NCI-H774 (cell line): ENCODE measurements at regions not wholly inside any gene's neighbourhood (a gene's known extent, or its start where the extent isn't known, plus 50 kb on each side); places are given as distances from the start of the nearest gene placed in this dataset.
"Not testable (repeated sequence)": the region's sequence is repeated elsewhere in the genome, so short reads cannot be mapped to it uniquely, and the experiment has no call there.

ENCODE experiments used
- DNase-seq: peaks from one replicate; lab custom pipeline; 2025; lab: John Stamatoyannopoulos, UW

GRCh38 chrX:96529386-96529785 is 155.3 kb upstream of the DIAPH2 start:
- DNase-seq: not testable (repeated sequence)

DNA sequence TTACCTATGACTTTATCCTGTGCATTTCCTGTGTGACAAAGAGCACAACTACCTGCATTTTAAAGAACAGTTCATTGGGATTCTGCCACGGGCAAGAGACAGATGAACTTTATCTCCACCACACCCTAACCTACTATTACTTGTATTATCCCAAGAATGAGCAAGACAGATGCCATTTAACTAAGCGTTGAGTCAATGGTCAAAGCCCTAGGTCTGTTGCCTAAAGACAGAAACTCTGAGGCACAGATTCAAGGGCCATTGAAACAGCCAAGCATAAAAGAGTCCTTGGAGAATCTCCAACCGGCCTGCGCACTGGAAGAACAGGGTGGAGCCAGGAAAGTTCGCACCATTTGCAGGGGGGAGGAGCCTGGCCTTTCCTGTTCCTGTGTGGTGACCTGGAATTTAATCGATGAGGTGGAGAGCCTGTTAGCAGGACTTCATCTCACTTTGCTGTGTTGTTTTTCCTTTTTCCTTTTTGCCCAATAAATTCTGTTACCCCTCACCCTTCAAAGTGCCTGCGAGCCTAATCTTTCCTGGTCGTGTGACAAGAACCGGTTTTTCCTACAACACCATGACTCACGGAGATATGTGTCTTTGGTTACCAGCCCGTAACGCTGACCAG is 146.4 kb upstream of the DIAPH2 start:
- no peak for DNase-seq

GRCh38 chrX:96540111-96540631 is 144.5 kb upstream of the DIAPH2 start:
- DNase-seq: no peak

- not testable (repeated sequence) for DNase-seq
Observed at GRCh38 chrX:96546281-96546680, 138.4 kb upstream of the DIAPH2 start.

- no peak for DNase-seq
Observed at GRCh38 chrX:96551322-96551872, 133.2 kb upstream of the DIAPH2 start.

DNA sequence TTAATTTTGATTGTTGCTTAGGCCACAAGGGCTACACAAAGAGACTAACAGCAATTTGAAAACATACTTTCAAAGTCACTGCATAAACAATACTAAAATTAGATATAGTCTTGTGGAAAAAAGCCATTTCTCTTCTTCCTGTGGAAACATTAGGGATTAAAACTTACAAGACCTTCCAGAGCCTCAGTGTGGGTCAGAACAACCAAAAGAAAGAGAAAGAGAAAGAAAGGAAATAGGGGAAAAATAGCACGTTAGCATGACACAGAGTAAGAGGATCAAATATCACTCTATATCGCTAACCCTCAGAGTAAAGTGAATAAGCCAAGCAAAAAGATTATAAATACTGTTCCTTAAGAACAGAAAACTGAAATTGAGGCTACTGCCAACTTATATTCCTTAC is 127.8 kb upstream of the DIAPH2 start:
- no peak for DNase-seq

- not testable (repeated sequence) for DNase-seq
Observed at GRCh38 chrX:96561129-96561528, 123.5 kb upstream of the DIAPH2 start.

DNA sequence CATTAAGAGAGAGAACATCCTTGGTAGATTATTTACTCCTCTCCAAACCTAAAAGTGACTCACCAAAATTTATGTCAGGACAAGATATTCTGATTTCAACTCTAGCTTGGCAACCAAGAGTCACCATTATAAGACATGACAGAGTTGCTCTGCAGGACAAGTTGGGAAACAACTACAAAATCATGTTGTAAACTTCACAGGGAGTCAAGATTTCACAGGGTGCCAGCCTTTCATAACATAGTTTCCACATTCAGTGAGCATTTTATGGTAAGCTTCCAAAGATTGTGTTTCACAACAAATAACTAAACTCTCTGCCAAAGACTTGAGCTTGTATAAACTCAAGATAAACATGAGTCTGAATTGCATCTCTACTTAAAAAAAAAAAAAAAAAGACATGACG is 121.0 kb upstream of the DIAPH2 start:
- no peak for DNase-seq

GRCh38 chrX:96564595-96564994 is 120.0 kb upstream of the DIAPH2 start:
- DNase-seq: no peak

DNA sequence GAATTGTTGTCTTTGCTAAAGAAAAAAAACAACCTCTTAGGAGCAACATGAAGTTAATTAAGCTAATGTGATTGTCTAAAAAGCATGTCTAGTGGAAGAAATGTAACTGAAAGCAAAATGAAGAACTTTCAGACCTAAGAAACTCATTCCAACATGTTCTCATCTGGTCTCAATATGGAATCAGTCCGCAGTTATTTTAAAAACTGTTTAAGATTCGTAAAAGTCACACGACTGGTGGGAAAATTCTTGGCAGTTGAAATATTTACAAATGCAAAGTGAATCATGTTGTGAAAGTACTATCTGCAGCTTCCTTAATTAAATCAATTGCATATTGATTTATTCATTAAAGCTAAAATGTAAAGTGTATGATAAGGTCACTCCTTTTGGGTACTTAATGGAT is 117.8 kb upstream of the DIAPH2 start:
- DNase-seq: no peak

- no peak for DNase-seq
Observed at GRCh38 chrX:96568071-96568470, 116.6 kb upstream of the DIAPH2 start.

GRCh38 chrX:96569034-96569433 is 115.6 kb upstream of the DIAPH2 start:
- DNase-seq: no peak

GRCh38 chrX:96575011-96575410 is 109.6 kb upstream of the DIAPH2 start:
- DNase-seq: no peak

GRCh38 chrX:96576368-96576767 is 108.3 kb upstream of the DIAPH2 start:
- no peak for DNase-seq

GRCh38 chrX:96578781-96579180 is 105.9 kb upstream of the DIAPH2 start:
- DNase-seq: no peak

GRCh38 chrX:96579252-96579651 is 105.4 kb upstream of the DIAPH2 start:
- DNase-seq: no peak

DNA sequence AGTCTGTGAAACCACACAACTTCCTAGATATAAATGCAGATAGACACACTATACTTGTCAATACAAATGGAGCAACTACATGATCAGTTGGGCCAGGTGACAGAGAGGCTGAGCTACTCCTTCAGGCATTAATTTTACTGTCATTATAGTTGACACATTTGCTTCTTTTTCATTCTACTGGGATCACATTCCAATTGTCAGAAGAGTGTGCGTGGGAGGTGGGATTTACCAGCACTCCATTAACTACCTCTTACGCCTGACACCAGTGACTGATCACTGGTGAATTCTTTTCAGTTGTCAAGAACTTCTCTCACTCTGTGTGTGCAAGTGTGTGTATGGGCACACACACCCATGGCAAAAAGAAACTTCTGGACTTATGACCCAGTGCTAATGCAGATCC is 94.2 kb upstream of the DIAPH2 start:
- no peak for DNase-seq

DNA sequence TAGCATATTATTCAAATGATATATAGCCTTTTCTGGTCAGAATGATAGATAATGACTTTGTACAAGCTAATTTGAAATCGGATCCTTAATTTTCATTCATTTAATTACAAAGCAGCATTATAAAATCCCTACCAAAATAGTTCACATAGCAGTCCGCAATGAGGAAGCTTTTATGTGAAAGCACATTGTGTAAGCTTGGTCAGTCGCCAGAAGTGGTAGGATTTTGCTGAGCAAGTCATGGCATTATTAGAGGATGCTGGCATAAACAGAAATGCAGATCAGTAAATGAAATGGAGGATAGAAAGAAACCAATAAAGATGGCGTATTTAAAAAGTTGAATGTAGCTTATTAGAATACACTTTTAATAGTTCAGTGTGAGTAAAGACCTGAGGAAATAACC is 93.2 kb upstream of the DIAPH2 start:
- no peak for DNase-seq

DNA sequence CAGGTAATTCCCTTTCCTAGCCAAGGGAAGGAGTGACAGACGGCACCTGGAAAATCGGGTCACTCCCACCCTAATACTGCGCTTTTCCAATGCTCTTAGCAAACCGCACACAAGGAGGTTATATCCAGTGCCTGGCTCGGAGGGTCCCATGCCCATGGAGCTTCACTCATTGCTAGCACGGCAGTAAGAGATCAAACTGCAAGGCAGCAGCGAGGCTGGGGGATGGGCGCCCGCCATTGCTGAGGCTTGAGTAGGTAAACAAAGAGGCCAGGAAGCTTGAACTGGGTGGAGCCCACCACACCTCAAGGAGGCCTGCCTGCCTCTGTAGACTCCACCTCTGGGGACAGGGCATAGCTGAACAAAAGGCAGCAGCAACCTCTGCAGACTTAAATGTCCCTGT is 86.8 kb upstream of the DIAPH2 start:
- DNase-seq: not testable (repeated sequence)

DNA sequence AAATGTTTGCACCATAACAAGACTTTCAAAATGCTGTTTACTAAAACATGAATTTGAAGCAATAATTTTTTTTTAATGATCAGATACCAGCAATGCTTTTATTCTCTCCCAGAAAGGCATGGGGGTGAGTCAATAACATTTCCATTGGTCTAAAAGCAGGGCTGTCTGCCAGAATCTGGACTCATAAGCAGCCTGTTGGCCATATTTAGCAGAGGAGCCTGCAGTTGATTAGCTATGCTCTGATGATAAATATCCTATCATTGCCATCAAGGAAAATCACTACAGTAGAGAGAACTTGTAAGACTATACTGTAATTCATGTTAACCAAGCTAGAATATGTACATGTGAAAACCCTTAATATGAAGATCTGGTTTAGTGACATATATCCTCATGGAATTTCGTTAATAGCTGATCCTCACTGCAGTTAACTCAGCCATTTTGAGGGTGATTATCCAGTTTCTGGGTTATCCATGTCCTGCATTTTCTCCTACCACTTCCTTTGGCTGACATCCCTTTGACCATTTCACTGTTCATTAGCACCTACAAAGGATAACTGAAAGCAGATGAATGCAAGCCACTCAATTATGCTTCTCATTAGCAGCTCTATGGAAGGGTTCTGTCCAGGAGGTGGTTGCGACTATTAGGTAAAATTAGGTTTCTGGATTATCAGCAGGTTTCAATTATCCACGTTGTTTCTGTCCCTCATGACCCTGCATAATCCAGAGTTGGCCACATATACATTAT is 72.9 kb upstream of the DIAPH2 start:
- no peak for DNase-seq

- DNase-seq: no peak
Observed at GRCh38 chrX:96615448-96615847, 69.2 kb upstream of the DIAPH2 start.

- no peak for DNase-seq
Observed at GRCh38 chrX:96619588-96619987, 65.1 kb upstream of the DIAPH2 start.

- DNase-seq: no peak
Observed at GRCh38 chrX:96621811-96622210, 62.8 kb upstream of the DIAPH2 start.
